ENCODE measurements at regions not wholly inside any gene's neighbourhood (a gene's known extent, or its start where the extent isn't known, plus 50 kb on each side); places are given as distances from the start of the nearest gene placed in this dataset.

- no peak for TF ChIP-seq CTCF (IDR thresholded peaks at IDR 0.05)
- TF ChIP-seq POLR2AphosphoS5 (IDR thresholded peaks at IDR 0.05) = no peak
- TF ChIP-seq POLR2A (IDR thresholded peaks at IDR 0.05) = no peak
- Histone ChIP-seq H3K4me3 (no peak overlapping the region), H3K27ac (no peak overlapping the region), H3K9me3 (no peaks in the 10 kb centered on the region), H3K36me3 (no peaks in the 10 kb centered on the region), H3K27me3 (no peaks in the 10 kb centered on the region), H3K4me1 (no peaks in the 10 kb centered on the region)
- intact Hi-C loops (cut with DNase I; ENCODE audit: low total_unique reads) = no loop called here
- DNase-seq (ENCODE audit: low spot score in 2 of 2) = no peak
Measured at GRCh38 chr14:21941885-21942284, 268.3 kb upstream of the OR4E1 start.

GRCh38 chr14:21940887-21941856 lies 267.6 kb upstream of the OR4E1 start:
- DNase-seq (ENCODE audit: low spot score in 2 of 2) = no peak
- intact Hi-C loops (cut with DNase I; ENCODE audit: low total_unique reads) = no loop called here
- no peak overlapping the region for H3K27ac ChIP-seq
- no peaks in the 10 kb centered on the region for H3K27me3 ChIP-seq
- TF ChIP-seq POLR2A (IDR thresholded peaks at IDR 0.05) = no peak
- TF ChIP-seq POLR2AphosphoS5 (IDR thresholded peaks at IDR 0.05) = no peak
- TF ChIP-seq CTCF (IDR thresholded peaks at IDR 0.05) = peak in 1 of 3 donors; percentile 26
- H3K4me1 ChIP-seq = no peaks in the 10 kb centered on the region
- H3K36me3 ChIP-seq = no peaks in the 10 kb centered on the region
- H3K9me3 ChIP-seq = no peaks in the 10 kb centered on the region
- no peak overlapping the region for H3K4me3 ChIP-seq

DNA sequence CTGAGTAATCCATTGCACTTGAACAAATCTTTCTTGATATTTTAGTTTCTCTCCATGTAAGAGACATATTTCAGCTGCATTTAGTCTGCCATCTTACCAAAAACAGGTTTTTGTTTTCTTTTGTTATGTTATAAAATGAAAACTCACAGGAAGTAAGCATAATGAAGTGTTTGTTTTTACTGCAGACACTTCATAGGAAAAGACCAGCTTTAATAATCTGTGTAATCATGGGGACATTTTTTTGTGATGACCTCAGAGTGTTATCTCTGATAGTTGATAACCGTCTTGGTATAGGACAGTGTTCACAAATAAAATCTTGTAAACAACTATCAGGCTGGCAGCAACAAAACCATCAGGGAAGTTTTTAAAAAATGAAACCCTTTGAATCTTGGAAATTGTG lies 266.2 kb upstream of the OR4E1 start:
- Histone ChIP-seq H3K36me3 (no peaks in the 10 kb centered on the region), H3K27ac (no peak overlapping the region), H3K4me3 (no peak overlapping the region), H3K27me3 (no peaks in the 10 kb centered on the region), H3K4me1 (no peaks in the 10 kb centered on the region), H3K9me3 (no peaks in the 10 kb centered on the region)
- intact Hi-C loops (cut with DNase I; ENCODE audit: low total_unique reads) = no loop called here
- no peak for DNase-seq (ENCODE audit: low spot score in 2 of 2)
- no peak for TF ChIP-seq CTCF (IDR thresholded peaks at IDR 0.05)
- no peak for TF ChIP-seq POLR2AphosphoS5 (IDR thresholded peaks at IDR 0.05)
- no peak for TF ChIP-seq POLR2A (IDR thresholded peaks at IDR 0.05)

DNA sequence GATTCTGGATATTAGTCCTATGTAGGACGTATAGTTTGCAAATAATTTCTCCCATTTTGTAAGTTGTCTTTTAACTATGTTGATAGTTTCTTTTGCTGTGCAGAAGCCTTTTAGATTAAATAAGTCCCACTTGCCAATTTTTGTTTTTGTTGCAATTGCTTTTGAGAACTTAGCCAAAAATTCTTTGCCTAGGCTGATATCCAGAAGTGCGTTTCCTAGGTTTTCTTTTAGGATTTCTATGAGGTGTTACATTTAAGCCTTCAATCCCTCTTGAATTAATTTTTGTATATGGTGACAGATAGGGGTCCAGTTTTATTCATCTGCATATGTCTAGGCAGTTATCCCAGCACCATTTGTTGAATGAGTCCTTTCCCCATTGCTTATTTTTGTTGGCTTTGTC lies 264.4 kb upstream of the OR4E1 start:
- intact Hi-C loops (cut with DNase I; ENCODE audit: low total_unique reads) = no loop called here
- Histone ChIP-seq H3K36me3 (no peaks in the 10 kb centered on the region), H3K27ac (no peak overlapping the region), H3K4me1 (no peaks in the 10 kb centered on the region), H3K27me3 (no peaks in the 10 kb centered on the region), H3K9me3 (no peaks in the 10 kb centered on the region), H3K4me3 (no peak overlapping the region)
- no peak for DNase-seq (ENCODE audit: low spot score in 2 of 2)
- TF ChIP-seq POLR2AphosphoS5 (IDR thresholded peaks at IDR 0.05) (no peak), POLR2A (IDR thresholded peaks at IDR 0.05) (no peak), CTCF (IDR thresholded peaks at IDR 0.05) (no peak)

DNA sequence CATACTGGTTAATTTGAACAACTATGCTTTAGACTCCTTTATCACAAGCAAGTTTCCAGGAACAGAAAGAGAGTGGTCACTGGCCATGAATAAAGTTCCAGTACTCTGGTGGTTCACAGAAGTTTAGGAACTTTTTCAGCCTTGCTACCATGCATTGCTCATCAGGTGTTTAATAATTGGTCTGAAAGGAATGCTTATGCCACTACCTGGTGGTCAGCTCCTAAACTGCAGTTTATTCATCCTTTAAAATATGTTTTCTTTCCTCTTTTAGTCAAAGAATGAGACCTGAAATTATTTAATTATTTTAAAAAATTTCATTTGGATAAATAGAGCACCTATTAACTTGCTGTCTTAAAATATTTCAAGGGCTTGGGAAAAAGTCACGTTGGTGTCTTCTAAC lies 260.1 kb upstream of the OR4E1 start:
- no peak overlapping the region for H3K4me3 ChIP-seq
- no peaks in the 10 kb centered on the region for H3K9me3 ChIP-seq
- peak in 1 of 3 donors; percentile 41 for TF ChIP-seq CTCF (IDR thresholded peaks at IDR 0.05)
- TF ChIP-seq POLR2AphosphoS5 (IDR thresholded peaks at IDR 0.05) = no peak
- intact Hi-C loops (cut with DNase I; ENCODE audit: low total_unique reads) = no loop called here
- no peaks in the 10 kb centered on the region for H3K36me3 ChIP-seq
- no peaks in the 10 kb centered on the region for H3K4me1 ChIP-seq
- H3K27me3 ChIP-seq = no peaks in the 10 kb centered on the region
- no peak overlapping the region for H3K27ac ChIP-seq
- no peak for DNase-seq (ENCODE audit: low spot score in 2 of 2)
